GM20000 (cell line): ENCODE measurements at regions not wholly inside any gene's neighbourhood (a gene's known extent, or its start where the extent isn't known, plus 50 kb on each side); places are given as distances from the start of the nearest gene placed in this dataset.

Experiments used
- DNase-seq: peaks from one replicate; pipeline ENCODE4 v3.0.0; 2012; ENCODE audit warnings: low spot score
- CTCF ChIP-seq: IDR thresholded peaks from 2 replicates; pipeline ENCODE4 v1.5.1; 2012; ENCODE audit warnings: mild to moderate bottlenecking, control low read depth; ENCODE audit errors: extremely low read depth, missing control alignments

GRCh38 chr13:103188713-103189326 is 122.6 kb upstream of the SLC10A2 start:
- peak; percentile 36 for DNase-seq
- no peak for TF ChIP-seq CTCF

GRCh38 chr13:103187721-103188156 is 121.5 kb upstream of the SLC10A2 start:
- no peak for TF ChIP-seq CTCF
- no peak for DNase-seq

GRCh38 chr13:103184413-103184812 is 118.2 kb upstream of the SLC10A2 start:
- TF ChIP-seq CTCF: no peak

GRCh38 chr13:103178986-103179943 is 113.0 kb upstream of the SLC10A2 start:
- TF ChIP-seq CTCF: no peak
- no peak for DNase-seq

More at GRCh38 chr13:103184413-103184812, 118.2 kb upstream of the SLC10A2 start:
- DNase-seq: no peak

- no peak for DNase-seq
- no peak for TF ChIP-seq CTCF
These were observed 108.7 kb upstream of the SLC10A2 start for GRCh38 chr13:103174966-103175365.

DNA sequence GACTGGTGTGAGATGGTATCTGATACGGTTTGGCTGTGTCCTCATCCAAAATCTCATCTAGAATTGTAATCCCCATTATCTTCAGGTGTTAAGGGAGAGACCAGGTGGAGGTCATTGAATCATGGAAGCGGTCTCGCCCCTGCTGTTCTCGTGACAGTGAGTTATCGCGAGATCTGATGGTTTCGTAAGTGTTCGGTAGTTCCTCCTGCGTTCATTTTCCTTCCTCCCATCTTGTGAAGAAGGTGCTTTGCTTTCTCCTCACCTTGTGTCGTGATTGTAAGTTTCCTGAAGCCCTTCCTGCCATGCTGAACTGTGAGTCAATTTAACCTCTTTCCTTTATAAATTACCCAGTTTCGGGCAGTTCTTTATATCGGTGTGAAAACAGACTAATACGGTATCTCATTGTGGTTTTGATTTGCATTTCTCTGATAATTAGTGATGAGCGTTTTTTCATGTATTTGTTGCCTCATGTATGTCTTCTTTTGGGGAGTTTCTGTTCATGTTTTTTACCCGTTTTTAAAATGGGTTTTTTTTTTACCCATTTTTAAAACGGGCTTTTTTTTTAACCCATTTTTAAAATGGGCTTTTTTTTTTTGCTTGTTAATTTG is 102.8 kb upstream of the SLC10A2 start:
- TF ChIP-seq CTCF: no peak
- no peak for DNase-seq

GRCh38 chr13:103164251-103164650 is 98.0 kb upstream of the SLC10A2 start:
- no peak for TF ChIP-seq CTCF
- no peak for DNase-seq
